HG03442 (cell line): ENCODE measurements at regions not wholly inside any gene's neighbourhood (a gene's known extent, or its start where the extent isn't known, plus 50 kb on each side); places are given as distances from the start of the nearest gene placed in this dataset.

Experiments
- ATAC-seq: cut with Tn5 transposase; IDR thresholded peaks from one replicate; pipeline ENCODE4 v1.9.1; 2021; ENCODE audit warnings: mild to moderate bottlenecking, moderate library complexity; ENCODE audit not compliant: unreplicated experiment

DNA sequence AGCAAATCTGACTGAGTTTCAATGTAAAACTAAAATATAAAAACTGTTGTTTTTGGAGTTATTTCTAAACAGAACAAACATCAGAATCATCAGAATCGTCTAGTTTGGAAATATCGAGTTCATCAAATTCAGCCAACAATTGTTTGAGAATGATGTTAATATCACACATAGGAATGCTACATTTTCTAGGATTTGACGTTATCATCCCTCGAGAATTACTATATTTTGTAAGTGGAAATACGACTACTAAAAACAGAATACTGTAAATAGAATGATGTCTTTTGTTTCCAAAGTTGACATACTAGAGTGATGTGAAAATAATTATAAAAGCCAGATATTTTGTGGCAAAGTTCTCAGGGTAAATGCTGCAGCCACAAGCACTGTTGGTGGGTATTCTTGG, 805.9 kb downstream of the TLE1 start:
- ATAC-seq = no peak

GRCh38 chr9:80881940-80882339, 807.4 kb downstream of the TLE1 start:
- ATAC-seq = no peak

DNA sequence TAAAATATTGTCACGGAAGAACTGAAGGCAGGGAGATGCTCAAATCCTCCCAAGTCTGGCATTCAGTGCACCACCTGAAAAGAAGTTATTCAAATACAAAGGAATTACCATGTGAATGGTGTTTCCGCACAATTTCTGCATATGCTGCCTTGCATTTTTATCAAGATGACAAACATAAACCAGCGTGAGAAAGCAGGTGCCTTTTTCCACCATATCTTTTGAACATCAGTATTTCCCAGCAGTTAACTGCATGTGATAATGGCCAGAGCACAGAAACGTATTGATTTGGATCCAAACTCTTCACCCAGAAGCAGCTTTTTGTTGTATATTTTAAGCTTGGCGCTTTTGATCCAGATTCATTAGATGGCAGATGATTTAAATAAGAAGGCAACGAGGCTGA, 808.0 kb downstream of the TLE1 start:
- ATAC-seq = no peak

- no peak for ATAC-seq
Observed at GRCh38 chr9:80878556-80878955, 810.8 kb downstream of the TLE1 start.

- ATAC-seq = no peak
Observed at GRCh38 chr9:80875947-80876346, 813.4 kb downstream of the TLE1 start.

GRCh38 chr9:80874276-80874675, 815.1 kb downstream of the TLE1 start:
- ATAC-seq = no peak

- no peak for ATAC-seq
Observed at GRCh38 chr9:80873861-80874260, 815.5 kb downstream of the TLE1 start.

DNA sequence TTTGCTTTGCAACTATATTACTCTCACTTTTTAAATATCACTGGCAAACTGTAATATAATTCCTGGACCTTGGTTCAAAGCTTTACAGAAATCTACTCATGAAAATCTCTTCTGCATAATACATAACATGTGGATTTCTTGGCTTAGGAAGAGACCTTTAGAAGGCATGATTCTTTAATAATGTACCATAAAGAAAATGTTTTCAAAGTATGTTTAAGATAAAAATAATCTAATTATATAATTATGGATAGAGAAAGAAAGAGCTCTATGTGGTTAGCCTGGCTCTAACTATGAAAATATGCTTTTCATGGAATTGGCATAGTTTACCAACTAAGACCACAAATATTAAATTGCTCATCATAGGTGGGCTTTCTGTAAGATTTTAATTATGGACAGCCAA, 817.8 kb downstream of the TLE1 start:
- ATAC-seq = no peak

- no peak for ATAC-seq
Observed at GRCh38 chr9:80867731-80868130, 821.6 kb downstream of the TLE1 start.

GRCh38 chr9:80866576-80867227, 822.6 kb downstream of the TLE1 start:
- no peak for ATAC-seq

GRCh38 chr9:80866121-80866520, 823.2 kb downstream of the TLE1 start:
- ATAC-seq = no peak

DNA sequence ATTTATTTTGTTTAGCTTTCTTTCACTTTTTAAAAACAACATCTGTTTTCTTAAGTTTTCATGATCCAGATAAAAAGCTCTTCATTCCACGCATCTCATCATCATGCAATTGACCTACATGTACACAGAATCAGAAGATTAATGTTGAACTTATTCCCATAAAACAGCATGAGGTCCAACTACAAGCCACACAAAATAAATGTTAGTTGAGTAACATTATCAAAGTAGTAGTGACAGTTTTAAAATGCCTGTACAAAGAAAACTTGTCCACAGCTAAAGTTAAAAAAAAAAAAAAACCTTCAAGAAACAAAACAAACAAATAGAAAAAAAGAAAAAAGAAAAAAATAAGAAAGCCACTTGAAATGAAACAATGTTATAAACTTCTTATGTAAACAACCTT, 846.3 kb downstream of the TLE1 start:
- no peak for ATAC-seq

DNA sequence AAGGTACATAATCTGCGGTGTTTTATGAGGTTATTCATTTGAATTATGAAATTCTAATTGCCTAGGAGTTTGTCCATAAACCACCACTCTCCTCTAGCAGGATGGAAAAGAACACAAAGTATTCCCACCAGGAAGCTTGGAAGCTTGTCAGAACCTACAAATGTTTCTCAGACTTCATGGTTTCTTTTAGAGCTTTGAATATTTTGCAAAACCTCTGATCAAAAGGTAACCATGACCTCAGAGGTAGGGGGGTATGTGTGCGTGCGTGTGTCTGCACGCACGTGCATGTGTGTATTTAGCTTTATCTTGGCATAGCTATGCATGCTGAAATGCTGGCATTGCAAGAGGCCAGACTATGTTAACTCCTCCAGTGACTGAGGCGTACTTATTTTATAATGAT, 847.0 kb downstream of the TLE1 start:
- ATAC-seq = no peak

DNA sequence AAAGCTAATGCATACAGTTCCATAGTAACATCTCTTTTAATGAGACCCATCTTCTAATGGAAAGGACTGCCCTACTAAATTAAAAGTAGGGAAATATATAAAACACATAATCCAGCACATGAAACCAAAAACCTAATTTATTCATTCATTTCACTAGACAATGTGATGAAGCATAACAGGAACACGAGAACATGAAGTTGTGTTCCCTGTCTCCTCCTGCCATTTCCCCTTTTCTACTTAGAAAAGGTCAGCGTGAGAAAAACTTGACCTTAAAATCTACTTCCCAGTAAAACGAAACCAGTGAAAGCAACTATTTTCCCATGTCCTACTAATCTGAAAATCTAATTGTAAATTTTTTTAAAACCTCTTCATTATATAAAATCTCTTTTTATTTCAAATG, 847.5 kb downstream of the TLE1 start:
- no peak for ATAC-seq

- no peak for ATAC-seq
Observed at GRCh38 chr9:80839821-80840675, 849.3 kb downstream of the TLE1 start.

DNA sequence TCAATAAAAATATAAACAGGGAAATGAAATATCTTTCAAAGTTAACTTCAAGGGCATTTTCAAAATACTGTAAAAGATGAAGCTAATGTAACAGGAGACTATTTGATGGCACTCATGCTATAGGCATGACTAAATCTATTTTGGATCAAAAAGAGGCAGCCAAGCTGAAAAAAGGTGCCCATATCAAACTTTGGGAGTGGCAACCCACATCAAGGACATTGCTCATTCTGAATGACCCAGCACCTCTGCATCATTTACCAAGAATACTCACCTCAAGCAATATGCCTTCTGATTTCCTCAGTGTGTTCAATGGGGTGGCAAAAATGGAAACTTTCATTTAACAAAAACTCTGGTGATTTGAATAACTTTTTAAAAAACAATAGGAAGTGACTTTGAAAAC, 853.3 kb downstream of the TLE1 start:
- no peak for ATAC-seq

- ATAC-seq = no peak
Observed at GRCh38 chr9:80831751-80832150, 857.6 kb downstream of the TLE1 start.

GRCh38 chr9:80811656-80812055, 877.7 kb downstream of the TLE1 start:
- ATAC-seq = no peak

DNA sequence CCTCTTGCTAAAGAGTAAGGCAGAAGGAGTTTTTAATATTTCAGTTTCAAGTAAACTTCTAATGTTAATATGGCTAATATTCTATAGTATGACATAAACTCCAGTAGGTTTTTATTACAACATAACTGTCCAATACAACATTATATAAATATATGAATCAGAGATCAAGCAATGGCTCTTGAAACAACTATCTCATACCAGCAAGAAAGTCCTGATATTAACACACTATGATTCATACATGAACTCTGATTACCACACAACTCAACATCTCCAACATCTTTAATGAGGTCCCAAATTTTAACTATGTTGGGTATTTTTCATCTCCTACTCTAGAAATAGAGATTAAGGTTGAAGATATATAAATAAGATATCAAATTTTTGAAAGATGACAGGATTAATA, 878.3 kb downstream of the TLE1 start:
- ATAC-seq = no peak

- ATAC-seq = no peak
Observed at GRCh38 chr9:80806671-80807070, 882.7 kb downstream of the TLE1 start.

DNA sequence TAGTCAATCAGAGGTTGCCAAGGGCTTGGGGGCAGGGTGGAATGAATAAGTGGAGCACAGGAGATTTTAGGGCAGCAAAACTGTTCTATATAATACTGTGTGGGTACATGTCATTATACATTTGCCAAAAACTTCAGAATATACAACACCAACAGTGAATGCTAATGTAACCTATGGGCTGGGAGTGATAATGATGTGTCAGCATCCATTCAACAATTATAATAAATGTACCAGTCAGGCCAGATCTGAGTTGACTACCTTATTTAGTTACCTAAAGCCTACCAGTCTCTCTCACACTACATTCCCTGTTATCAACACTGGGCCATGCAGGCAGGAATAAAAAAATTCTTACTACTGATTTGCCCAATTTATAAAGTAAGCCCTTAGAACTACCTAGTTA, 884.5 kb downstream of the TLE1 start:
- ATAC-seq = no peak

- ATAC-seq = no peak
Observed at GRCh38 chr9:80797831-80798688, 891.3 kb downstream of the TLE1 start.
